NCI-H1048 (cell line): ENCODE measurements at regions not wholly inside any gene's neighbourhood (a gene's known extent, or its start where the extent isn't known, plus 50 kb on each side); places are given as distances from the start of the nearest gene placed in this dataset.
"Not testable (repeated sequence)": the region's sequence is repeated elsewhere in the genome, so short reads cannot be mapped to it uniquely, and the experiment has no call there.

Experiments used
- DNase-seq: peaks from one replicate; lab custom pipeline; 2025; lab: John Stamatoyannopoulos, UW

DNA sequence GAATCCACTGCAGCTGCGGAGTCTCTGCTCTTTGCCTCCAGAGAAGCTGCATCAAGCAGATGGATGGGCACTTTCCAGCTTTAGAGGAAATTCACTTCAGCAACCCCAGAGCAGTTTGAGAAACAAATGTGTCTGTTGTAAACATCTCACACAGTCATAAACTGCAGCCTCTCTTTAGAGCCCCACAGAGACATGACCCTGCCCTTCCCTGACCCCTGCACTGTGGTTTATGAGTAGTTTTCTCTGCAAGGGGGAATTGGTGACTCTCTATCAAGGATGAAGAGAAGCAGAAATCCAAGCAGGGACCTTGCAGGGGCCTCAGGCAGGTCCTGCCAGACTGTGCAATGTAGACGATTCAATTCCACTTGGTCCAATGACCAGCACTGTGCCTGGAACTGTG is 160.2 kb downstream of the SH2D4B start:
- no peak for DNase-seq

DNA sequence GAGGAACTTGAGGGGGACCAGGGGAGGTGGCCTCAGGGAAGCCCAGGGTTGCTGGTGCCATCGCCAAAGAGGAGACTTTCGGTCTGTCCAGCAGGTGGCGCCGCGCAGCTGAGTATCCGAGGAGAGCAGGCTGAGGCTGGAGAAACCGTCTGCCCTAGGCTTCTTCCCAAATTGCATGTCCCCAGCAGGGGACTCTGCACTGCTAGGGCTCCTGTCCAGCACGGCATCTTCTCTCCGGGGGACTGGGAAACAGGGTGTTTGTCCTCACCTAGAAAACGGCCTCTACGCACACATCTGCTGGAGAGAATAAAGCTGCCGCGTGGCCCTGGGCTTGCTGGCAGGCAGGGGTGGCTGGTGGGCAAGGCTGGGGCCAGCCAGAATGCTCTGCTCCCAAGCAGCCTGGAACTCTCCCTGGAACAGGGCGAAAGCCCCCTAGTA is 161.9 kb downstream of the SH2D4B start:
- DNase-seq = peak; percentile 49

DNA sequence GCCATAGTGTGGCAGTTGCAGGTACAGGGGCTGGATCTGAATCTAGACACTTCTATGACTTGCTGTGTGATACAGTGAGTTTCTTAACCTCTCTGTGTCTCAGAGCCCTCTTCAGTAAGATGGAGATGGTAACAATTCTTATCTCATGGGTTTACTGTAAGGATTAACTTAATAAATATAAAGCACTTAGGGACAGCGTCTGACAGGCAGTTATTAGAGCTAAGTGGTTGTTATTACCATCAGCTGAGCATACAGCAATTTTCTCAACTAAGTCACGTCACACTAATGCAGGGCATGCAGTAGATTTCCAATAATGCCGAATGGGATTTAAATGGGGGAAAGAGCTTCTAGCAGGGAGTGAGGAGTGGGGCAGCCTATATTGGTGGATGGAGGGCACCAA is 162.6 kb downstream of the SH2D4B start:
- DNase-seq = no peak

DNA sequence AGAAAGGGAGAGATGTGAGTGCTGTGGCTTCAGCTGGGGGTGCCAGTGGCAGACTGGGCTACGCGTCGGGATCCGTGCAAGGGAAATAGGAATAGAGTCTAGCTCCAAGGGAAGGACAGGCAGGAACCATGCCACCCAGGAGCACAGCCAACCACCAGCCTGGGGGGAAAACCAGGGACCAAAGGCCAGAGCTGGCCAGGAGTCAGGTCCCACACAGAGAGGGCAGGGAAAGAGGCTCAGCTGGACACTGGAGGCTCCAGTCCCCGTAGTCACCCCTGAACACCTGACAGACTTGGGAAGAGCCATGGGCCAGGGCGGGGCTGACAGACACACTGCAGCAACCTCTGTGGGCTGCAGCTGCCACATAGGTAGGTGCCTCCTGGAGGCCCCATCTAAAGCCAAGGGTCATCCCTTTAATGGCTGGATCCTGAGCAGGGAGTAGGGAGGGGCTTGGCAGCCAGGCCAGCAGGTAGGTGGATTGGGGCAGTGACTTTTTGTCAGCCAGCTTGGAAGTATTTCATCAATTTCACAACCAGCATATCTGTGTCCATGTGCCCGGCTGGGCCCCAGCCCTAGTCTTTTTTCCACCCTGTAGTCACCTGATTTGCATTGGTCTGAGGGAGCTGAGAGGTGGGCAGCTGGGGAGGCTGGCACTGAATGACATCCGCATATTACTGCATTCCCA is 163.2 kb downstream of the SH2D4B start:
- DNase-seq = no peak

DNA sequence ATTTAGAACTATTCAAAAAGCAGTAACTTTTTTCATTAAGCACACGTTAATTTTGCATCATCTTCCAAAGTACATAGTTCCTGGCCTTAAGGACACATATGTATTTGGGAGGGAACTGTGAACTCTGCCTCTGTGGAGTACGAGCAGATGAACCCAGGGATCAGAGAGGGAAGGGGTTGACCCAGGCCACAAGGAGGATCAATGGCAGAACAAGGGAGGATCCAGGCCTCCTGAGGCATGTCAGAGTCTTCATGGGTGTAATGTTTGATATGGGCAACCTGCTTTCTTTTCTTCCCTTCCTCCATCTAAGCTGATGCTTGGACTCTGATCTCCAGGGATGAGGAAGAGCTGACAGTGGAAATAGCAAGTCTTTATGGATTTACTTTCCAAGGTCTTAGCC is 164.0 kb downstream of the SH2D4B start:
- no peak for DNase-seq

DNA sequence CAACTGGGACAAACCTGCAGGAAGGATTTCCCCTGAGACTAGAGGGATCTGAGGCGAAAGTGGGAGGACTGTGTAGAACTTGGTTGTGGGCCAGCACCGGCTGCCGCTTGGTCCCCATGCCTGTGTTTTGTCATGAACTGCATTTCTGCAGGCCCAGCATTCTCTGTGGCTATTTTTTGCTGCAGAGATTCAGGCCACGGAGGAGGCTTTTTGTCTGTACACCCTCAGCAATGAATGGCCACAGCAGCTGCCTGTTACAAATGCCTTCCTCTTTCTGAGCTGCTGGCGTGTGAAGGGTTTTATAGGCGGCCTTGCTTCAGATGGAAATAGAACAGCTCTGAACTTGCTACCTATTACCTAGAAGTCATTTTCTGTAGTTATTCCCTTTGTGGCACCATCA is 164.4 kb downstream of the SH2D4B start:
- no peak for DNase-seq

DNA sequence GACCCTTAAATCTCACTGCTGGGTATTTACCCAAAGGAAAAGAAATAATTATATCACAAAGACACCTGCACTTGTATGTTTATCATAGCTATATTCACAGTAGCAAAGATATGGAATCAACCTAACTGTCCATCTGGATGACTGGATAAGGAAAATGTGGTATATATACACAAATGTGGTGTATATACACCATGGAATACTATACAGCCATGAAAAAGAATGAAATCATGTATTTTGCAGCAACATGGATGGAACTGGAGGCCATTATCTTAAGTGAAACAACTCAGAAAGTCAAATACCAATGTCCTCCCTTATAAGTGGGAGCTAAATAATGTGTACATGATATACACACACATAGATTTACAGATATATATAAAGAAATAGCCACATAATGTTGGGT is 168.2 kb downstream of the SH2D4B start:
- no peak for DNase-seq

DNA sequence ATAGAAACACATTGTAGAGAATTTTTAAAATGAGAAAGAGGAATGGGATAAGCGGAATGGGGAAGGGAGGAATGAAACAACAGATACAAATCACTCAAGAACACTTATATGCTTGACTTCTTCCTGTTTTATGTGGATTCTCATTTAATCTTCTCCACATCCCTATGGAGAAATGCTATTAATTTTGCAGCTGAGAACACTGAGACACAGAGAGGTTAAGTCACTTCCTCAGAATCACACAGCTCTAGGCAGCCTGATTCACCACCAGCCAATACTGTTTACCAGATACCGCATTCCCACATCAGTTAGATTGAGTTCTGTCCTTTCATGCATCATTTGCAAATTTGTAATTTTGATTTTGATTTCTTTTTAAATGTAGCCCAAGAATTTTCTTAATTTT is 170.5 kb downstream of the SH2D4B start:
- no peak for DNase-seq

DNA sequence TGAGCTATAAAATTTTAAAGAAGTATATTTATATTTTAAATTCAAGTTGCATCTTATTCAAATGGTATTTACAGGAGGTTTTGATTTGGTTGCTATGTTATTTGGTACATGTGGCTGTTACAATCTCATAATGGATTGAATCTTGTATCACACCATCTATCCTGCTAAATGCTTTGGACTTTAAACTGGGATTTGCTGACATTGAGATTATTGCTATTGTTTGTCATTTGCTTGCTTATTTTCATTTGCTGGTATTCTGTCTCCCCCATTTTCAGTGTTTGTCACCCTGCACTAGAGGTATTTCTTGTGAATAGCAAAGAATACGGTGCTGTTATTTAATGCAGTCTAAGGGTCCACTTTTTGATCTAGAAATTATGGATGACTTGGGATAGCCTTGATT is 171.1 kb downstream of the SH2D4B start:
- no peak for DNase-seq

DNA sequence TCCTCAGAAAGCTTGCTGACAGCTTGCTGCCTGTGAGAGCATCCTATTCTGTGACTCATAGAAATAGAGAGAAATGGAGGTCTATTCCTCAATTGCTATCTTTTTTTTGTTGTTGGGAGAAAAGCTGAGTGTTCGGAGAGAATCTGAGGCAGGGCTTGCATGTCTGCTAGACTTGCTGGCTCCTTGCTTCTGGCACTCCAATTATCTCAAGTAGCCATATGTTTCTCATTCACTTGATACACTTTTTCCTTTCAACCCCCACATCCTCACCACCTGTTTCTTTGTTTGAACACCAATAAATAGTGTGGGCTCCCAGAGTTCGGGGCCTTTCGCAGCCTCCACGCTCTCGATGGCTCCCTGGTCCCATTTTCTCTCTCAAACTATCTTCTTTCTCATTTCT is 172.2 kb downstream of the SH2D4B start:
- no peak for DNase-seq

DNA sequence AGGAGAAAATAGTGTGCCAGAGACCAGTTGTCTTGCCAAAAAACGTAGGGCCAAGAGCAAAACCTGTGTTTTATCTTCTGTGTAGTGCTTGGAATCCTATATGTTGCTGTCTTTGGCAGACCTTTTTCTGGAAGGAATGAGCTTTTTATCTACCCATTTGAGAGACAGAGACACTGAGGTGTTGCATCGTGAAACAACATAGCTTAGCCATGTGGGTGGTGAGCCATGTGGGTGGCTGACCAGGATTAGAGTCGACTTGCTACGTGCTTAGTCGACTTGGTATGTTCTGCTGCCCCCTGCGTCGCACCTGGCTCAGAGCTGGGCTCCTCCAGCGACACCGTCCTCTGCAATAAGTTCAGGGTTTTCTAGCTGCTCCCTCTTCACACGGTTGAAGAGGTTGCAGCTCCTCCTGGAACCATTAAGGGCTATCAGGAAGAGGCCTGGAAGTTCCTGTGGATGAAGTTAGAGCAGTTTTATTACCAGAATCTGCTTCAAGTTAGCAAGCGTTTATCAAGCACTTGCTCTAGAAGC is 175.8 kb downstream of the SH2D4B start:
- DNase-seq = no peak

DNA sequence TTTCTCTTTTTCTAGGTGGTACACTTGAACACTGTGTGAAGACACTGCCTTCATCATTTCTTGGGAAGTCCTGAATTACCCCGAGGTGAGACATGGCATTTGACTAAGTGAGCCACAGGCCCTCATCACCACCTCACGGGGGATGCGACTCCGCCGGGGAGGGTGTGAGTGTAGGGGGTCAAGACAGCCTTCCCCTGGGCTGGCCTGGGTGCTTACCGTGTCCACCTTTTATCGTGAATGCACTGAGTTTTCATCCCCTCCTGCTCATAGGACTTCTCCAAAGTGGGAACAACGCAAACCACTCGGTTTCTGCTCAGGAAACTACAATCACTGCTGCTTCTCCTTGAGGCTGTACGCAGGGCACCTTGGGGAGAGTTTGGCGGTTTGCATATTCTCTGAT is 176.9 kb downstream of the SH2D4B start:
- no peak for DNase-seq

DNA sequence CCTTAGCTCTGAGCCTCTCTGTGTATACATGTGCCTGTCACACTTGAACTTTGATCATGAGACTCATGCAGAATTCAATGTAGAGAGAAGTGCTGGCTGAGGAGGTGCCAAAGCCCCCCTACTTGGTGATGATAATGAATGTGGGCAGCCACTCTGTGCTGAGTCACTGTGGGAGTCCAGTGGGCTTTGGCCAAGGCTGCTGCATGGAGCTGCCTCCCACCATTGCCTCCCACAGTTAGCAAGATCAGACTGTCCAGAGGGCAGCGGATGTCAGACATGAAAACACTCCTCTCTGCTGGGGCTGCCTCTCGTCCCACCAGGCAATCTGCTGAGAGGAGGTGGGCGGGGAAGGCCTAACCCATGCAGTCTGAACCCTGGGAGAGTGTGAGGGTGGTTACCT is 180.3 kb downstream of the SH2D4B start:
- no peak for DNase-seq

DNA sequence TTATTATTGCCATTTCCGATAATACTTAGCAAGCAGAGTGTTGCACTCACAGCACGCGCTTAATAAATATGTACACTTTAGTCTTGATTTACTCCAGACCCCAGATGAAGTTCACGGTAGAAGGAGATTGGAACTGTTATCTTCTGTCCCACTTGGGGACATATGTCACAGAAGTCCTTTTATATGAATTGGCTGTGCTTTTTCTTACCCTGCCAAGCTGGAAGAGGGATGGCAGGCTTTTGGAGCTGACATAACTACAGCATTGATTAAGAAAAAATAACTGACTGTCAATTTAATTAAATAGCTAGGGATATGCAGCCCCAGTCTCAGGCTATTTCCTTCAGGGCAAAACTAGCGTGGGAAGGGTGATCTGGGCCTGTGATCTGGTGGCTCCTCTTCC is 182.2 kb downstream of the SH2D4B start:
- no peak for DNase-seq

DNA sequence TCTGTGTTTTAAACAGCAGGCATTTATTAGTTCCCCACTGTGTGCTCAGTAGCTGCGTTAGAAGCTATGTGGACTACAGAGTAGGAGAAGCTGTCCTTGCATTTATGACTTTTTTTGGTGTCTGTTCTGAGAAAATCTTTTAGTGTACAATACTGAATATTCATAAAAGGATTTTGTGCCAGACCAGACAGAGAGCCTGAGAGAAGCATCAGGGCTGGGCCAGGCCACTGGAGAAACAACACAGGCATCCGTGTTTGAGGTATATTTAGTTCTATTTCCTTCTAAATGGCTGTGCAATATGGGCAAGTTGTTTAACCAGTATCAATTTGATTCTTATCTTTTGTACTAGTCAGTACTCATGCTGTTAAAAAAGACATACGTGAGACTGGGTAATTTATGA is 182.8 kb downstream of the SH2D4B start:
- no peak for DNase-seq

DNA sequence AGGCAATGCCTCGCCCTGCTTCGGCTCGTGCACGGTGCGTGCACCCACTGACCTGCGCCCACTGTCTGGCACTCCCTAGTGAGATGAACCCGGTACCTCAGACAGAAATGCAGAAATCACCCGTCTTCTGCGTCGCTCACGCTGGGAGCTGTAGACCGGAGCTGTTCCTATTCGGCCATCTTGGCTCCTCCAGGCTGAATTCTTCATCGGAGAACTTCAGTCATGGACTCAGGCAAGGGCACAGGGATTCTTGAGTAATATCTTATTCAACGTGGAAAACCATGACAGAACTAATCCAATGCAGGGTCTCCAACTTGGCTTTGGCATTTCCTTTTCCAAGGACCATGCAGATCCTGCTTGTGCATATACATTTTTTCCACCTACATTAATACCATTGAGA is 190.7 kb downstream of the SH2D4B start:
- not testable (repeated sequence) for DNase-seq

DNA sequence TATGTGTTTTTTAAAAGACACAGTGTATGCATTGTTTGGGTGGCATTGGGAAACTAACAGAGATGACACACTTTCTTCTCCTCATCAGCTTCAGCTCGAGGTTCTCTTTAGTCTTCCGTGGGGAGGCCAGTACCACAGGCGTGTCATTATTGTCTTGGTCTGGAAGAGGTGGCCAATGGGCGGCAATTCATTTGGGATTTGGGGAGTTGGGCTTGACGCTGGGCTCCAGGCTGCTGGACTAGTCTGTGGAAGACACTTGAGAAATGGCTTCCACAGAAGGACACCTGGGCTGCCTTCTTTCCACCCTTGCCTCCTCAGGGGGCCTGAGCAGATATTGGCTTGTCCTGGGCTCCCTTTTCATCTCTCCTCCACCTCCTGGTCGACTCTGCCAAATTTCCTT is 192.2 kb downstream of the SH2D4B start:
- no peak for DNase-seq

DNA sequence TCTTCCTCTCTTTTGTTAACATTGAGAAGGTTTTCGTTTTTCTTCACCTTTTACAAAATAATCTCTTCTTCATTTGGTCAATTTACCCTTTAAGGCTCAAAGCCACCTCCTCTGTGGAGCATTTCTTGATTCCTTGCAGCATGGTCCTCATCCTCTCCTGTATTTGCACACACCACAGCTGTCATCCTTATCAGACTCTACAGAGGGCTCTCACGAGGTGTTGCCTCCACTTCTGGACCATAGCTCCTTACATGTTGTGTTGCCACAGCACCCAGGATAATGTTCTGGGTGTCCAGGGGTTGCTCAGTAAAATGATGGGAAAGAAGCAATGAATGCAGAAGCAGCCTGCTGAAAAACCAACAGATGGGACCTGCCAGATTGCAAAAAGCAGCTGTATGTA is 192.8 kb downstream of the SH2D4B start:
- no peak for DNase-seq

DNA sequence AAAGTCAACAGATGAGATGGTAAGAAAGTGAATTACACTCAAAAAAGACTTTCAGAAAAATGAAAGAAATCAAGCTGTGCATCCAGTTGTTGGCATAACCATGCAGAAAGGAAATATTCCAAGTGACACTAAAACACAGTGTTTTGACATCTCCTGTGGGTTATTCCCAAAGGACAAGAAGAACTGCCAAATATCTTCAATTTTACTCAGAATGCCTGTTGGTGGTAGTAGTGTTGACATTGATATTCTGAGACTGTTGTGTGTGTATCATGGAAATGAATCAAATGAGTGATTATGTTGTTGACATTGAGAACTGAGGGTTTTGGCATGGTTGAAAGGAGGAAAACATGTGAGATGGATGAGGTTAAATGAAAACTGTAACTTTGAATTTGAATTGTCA is 196.9 kb downstream of the SH2D4B start:
- no peak for DNase-seq

DNA sequence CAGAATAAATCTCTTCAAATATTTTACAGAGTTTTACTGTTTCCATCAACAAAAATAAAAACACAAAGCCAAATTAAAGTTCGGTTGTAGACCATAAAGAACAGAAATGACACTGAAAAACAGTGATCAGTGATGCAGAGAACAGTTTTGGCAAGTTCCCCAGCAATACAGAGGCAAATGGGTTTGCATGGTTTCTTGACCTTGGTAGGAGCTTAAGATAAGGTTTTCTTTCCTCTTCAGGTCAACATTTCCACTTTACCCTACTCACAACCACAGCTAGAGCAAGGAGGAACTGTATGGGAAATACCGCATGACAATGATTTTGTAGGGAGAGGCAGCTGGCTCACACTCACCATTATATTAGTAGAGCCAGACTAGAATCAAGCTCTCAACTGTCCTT is 199.5 kb downstream of the SH2D4B start:
- DNase-seq = no peak

DNA sequence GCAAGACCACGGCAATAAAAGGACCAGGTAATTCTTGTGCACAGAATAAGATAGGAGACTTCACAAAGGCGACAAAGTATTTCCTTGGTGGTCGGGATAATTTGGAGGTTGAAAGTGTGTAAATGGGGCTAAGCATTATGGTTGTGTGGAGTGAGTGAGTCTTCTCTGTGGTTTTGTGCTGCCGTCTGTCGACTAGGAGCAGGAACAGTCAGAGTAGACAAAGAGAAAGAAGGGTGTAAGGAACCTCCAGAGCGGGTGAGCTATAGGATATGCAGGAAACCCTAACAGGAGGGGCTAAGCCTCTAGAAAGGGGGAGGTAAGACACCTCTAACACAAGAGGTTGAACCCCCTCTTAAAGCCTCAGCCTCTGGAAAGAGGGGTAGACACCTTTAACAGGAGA is 201.6 kb downstream of the SH2D4B start:
- DNase-seq = no peak

DNA sequence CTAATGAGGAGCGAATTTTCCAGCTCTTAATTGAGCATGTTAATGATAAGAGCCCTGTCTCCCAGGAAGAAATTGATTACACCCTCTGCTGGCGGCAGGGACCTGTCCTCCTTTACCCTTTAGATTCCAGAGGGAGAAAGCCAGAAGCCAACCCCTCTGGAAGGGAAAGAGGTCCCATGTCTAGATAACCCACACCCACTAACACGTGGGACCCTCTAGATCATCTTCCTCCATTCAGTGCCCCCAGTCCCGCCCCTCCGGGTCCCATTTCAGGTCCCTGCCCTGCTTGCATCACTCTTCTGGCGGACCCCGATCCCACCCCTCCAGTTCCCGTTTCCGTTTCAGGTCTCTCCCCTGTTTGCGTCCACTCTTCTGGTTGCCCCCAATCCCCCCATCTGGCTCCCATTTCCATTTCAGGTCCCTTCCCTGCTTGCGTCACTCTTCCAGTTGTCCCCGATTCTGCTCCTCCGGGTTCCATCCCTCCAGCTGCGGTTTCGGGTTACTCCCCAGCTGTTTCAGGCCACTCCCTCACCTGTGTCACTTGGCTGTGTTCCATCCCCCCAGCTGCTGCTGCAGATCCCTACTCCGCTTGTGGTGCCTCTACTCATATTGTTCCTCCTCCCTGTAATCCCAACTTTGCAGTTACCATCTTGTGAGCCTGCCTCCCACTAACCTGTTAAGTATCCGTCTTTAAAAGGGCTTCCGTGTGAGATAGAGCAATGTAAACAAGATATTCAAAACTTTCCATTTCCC is 202.4 kb downstream of the SH2D4B start:
- DNase-seq = no peak

DNA sequence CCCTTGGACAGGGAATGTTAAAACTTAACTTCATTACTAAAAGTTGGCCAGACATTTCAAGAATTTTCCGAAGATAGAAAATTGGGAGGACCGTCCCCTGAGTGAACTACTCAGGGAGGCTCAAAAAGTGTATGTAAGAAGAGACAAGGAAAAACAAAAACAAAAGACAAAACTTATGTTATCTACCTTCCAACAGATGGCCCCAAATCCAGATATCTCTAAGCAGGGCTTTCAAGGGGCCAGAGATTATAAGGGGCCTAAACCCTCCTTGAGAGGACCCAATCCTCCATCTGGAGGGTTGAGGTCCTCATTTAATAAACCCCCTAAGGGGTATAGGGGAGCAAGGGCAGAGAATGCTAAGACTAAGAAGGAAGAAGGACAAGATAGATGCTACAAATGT is 203.6 kb downstream of the SH2D4B start:
- no peak for DNase-seq

DNA sequence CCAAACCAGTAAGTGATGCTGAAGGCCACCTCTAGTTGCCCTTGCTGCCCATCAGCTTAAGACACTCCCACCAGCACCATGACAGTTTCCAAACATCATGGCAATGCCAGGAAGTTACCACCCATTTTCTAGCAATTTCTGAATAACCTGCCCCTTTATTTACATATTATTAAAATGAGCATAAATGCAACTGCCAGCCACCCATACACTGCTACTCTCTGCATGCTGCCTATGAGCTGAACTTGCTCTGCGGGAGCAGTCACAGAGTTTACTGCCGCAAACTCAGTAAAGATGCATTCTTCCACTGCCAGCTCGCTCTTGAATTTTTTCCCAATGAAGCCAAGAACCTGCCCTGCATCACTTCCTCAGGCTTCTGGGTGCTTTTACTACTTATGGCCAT is 212.6 kb downstream of the SH2D4B start:
- DNase-seq = no peak
